WERI-Rb-1 (cell line): ENCODE measurements at regions not wholly inside any gene's neighbourhood (a gene's known extent, or its start where the extent isn't known, plus 50 kb on each side); places are given as distances from the start of the nearest gene placed in this dataset.

Experiments used
- DNase-seq: peaks from one replicate; pipeline ENCODE4 v3.0.0-alpha.2; 2020
- H3K27ac ChIP-seq: fragments of 250-450 bp; sonication (Bioruptor Pico); 2 replicates; pipeline ENCODE4 v1.5.1; 2020; ENCODE audit warnings: mild to moderate bottlenecking, moderate library complexity
- H3K27me3 ChIP-seq: fragments of 250-450 bp; sonication (Bioruptor Pico); 2 replicates; pipeline ENCODE4 v1.5.1; 2021; ENCODE audit warnings: mild to moderate bottlenecking, low read depth, moderate library complexity; ENCODE audit not compliant: insufficient read depth, severe bottlenecking
- H3K36me3 ChIP-seq: fragments of 250-450 bp; sonication (Bioruptor Pico); 2 replicates; pipeline ENCODE4 v1.5.1; 2020; ENCODE audit warnings: mild to moderate bottlenecking, moderate library complexity
- H3K4me3 ChIP-seq: 2 replicates; pipeline ENCODE4 v1.5.1; 2011; ENCODE audit warnings: low read depth, mild to moderate bottlenecking, control low read depth, low read length
- H3K9me3 ChIP-seq: fragments of 250-450 bp; sonication (Bioruptor Pico); 2 replicates; pipeline ENCODE4 v1.5.1; 2021; ENCODE audit warnings: mild to moderate bottlenecking, moderate library complexity; ENCODE audit not compliant: severe bottlenecking
- TF ChIP-seq, protein P1 (sequence below): IDR thresholded peaks from 2 replicates; pipeline ENCODE4 v1.5.1; 2011; ENCODE audit warnings: low read depth, mild to moderate bottlenecking, control low read depth, inconsistent platforms, low read length

DNA sequence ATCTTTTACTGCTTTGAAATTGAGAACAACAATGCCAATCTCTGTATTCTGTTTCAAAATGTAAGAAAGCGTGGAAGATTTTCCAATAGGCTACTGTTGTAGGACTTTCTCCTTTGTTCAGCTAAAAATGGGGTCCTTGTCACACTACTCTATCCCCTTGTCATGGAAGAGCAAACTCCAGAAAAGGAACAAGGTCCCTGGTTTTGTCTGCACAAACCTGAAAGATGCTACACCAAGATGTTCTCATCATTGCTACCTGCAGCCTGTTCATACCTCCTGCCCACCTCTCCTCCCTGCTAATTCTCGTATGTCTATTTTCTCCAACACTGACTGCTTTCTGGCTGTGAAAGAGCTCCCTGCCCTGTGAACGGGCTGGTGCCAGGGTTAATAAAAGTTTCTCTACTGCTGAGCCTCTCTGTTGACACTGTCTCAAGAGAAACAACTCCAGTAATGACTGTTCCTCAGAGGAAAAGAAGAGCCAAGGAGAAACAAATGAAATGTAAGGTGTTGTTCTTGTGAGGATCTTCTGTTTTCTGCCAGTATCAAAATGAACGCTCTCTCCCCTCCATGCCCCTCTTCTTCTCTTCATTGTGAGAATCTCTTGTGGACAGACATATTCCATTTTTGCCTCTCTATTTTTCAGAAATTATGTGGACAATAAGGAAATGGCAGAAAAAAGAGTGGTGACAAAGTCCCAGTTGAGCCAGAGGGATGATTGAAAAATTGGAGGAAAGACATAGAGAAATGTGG, 287.1 kb downstream of the ADGB start:
- Histone ChIP-seq H3K9me3 (no peaks in the 10 kb centered on the region), H3K4me3 (no peak overlapping the region), H3K27me3 (no peaks in the 10 kb centered on the region), H3K36me3 (no peaks in the 10 kb centered on the region), H3K27ac (no peak overlapping the region)
- DNase-seq: no peak
- TF ChIP-seq, protein P1, sequence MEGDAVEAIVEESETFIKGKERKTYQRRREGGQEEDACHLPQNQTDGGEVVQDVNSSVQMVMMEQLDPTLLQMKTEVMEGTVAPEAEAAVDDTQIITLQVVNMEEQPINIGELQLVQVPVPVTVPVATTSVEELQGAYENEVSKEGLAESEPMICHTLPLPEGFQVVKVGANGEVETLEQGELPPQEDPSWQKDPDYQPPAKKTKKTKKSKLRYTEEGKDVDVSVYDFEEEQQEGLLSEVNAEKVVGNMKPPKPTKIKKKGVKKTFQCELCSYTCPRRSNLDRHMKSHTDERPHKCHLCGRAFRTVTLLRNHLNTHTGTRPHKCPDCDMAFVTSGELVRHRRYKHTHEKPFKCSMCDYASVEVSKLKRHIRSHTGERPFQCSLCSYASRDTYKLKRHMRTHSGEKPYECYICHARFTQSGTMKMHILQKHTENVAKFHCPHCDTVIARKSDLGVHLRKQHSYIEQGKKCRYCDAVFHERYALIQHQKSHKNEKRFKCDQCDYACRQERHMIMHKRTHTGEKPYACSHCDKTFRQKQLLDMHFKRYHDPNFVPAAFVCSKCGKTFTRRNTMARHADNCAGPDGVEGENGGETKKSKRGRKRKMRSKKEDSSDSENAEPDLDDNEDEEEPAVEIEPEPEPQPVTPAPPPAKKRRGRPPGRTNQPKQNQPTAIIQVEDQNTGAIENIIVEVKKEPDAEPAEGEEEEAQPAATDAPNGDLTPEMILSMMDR: no peak

DNA sequence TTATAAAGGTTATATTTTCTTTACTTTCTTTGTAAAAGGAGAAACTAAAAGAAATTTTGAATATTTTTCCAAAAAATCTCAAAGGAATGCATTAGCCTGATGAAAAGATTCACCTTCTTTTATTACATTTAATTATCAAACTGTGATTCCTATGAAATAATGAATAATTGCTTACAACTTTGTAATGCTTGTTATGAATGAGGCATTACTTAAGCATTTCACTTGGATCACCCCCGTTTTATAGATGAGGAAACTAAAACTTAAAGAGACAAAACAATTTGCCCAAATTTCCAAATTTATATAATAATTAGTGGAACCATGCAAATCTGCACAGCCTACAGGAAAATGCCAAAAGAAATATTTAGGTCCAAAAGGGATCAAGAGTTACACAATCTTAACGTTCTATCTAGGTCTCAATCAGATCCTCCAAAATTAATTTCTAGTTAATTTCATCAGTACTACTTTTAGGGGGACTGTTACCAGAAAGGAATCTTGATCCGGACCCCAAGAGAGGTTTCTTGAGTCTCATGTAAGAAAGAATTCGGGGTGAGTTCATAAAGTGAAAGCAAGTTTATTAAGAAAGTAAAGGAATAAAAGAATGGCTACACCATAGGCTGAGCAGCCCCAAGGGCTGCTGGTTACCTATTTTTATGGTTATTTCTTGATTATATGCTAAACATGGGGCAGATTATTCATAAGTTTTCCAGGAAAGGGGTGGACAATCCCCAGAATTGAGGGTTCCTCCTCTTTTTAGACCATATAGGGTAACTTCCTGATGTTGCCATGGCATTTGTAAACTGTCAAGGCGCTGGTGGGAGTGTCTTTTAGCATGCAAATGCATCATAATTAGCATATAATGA, 288.0 kb downstream of the ADGB start:
- no peaks in the 10 kb centered on the region for H3K9me3 ChIP-seq
- H3K27ac ChIP-seq: no peak overlapping the region
- H3K27me3 ChIP-seq: no peaks in the 10 kb centered on the region
- no peaks in the 10 kb centered on the region for H3K36me3 ChIP-seq
- no peak for DNase-seq
- TF ChIP-seq, protein P1: no peak
- no peak overlapping the region for H3K4me3 ChIP-seq

DNA sequence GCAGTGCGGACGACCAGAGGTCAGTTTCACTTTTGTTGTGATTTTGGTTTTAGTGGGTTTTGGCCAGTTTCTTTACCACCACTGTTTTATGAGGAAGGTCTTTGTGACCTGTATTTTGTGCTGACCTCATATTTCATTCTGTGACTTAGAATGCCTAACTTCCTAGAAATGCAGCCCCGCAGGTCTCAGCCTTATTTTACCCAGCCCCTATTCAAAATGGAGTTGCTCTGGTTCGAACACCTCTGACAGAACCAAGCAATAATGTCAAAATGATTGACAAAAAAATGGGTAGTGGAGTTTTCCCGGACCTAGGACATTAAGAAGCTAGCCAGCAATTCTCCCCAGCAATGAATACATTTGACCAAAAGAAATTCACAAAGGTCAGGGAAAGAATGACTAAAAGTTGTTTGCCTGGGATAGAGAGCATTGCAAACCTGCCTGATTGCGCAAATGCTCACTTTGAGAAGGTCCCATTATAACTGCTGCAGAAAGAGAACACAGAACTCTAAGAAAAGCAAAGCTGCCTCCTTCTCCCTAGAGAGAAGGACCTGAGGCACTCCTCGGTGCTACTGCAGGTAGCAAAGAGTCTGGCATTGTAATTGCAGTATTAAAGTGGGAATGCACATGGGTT, 288.8 kb downstream of the ADGB start:
- no peaks in the 10 kb centered on the region for H3K9me3 ChIP-seq
- no peak overlapping the region for H3K27ac ChIP-seq
- no peaks in the 10 kb centered on the region for H3K36me3 ChIP-seq
- no peak for DNase-seq
- H3K27me3 ChIP-seq: no peaks in the 10 kb centered on the region
- TF ChIP-seq, protein P1: no peak
- no peak overlapping the region for H3K4me3 ChIP-seq

DNA sequence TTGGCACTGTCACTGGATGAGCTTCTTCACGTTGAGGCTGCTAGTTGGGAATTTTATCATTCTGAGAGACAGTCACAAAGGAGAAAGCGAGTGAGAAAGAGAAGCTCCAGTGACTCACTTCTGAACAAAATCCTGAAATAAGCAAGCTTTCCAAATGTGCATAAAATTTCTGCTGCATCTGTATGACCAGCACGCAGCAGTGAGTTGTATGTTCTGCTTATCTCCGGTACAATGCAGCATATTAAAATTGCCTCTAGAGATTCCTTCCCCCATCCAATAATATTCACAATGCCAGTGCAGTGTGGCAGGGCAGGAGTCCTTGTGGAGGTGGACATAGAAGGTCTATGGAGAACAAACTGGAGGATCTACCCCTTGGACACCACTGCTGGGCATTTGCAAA, 290.5 kb downstream of the ADGB start:
- Histone ChIP-seq H3K9me3 (no peaks in the 10 kb centered on the region), H3K36me3 (no peaks in the 10 kb centered on the region), H3K27ac (no peak overlapping the region), H3K4me3 (no peak overlapping the region), H3K27me3 (no peaks in the 10 kb centered on the region)
- no peak for DNase-seq
- TF ChIP-seq, protein P1: no peak

DNA sequence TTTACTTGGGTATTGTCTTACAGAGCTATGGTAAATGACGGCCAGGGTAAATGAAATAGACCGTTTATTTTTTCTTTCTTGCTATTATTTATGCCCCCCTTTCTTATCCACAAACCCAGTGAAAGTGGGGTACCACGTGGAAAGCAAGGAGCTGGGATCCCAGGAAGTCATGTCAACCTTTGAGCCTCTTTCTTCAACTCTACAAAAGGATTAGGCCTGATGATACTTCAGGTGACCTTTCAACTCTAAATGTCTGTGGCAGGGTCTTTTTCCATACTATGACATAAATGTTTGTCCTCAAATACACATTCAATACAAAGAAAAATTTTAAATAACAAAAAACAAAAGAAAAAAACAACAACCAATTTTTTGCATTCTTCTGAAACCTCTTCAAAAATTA, 291.4 kb downstream of the ADGB start:
- no peaks in the 10 kb centered on the region for H3K27me3 ChIP-seq
- H3K4me3 ChIP-seq: no peak overlapping the region
- no peak for DNase-seq
- no peaks in the 10 kb centered on the region for H3K9me3 ChIP-seq
- H3K27ac ChIP-seq: no peak overlapping the region
- no peaks in the 10 kb centered on the region for H3K36me3 ChIP-seq
- TF ChIP-seq, protein P1: no peak
